HG02678 (cell line): ENCODE measurements at regions not wholly inside any gene's neighbourhood (a gene's known extent, or its start where the extent isn't known, plus 50 kb on each side); places are given as distances from the start of the nearest gene placed in this dataset.

Experiments
- ATAC-seq: cut with Tn5 transposase; IDR thresholded peaks from one replicate; pipeline ENCODE4 v1.9.1; 2021; ENCODE audit warnings: mild to moderate bottlenecking, moderate library complexity; ENCODE audit not compliant: unreplicated experiment

DNA sequence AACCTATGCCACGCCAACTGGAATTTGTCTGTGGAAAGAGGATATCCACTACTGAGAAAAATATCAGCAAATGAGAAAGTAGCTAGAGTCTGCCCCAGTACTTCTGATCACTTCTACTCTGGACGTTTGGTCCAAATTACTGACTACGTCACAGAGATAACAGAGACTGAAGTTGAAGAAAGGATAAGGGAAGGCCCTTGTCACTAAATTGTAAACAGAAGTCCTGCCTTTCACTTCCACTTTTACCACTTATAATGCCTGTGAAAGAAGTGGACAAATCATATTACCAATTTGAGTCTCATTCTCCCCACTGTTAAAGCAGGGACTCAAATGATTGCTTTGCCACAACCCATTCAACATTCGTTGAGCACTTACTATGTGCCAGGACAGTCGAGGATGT, 173.9 kb upstream of the ERBB4 start:
- ATAC-seq = no peak

DNA sequence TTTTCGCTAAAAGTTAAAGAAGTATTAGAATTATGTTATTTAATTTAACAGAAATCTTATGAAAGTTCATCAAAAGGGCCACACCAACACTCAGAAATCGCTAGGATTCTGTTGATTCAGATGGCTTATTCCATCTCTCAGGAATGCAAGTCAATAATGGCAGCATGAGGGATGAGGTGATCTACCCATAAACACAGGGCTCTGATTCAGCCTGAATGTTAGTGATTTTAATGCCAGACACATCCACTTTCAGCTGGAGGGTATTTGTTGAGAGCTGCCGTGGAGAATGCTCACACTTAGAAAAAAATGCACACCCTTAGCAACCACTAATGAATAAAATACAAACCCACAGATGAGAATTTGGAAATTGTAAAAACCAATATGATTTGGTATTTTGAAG, 173.3 kb upstream of the ERBB4 start:
- no peak for ATAC-seq

DNA sequence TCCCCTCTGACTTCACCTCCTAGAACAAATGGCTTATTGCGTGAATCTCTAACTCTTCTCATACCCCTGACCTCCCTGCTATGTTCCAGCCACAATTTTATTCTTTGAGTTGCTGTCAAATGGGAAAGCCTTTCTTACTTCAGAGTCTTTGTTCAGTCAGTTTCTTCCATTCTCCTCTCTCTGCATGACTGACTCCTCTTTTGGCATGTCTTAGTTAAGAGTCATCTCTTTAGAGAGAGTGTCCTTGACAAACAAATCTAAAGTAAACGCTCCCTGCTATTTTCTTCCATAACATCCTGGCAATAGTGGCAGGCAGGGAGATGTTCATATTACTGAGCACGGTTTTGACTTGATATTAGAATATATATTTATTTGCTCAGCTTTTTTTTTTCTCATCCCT, 170.7 kb upstream of the ERBB4 start:
- no peak for ATAC-seq

DNA sequence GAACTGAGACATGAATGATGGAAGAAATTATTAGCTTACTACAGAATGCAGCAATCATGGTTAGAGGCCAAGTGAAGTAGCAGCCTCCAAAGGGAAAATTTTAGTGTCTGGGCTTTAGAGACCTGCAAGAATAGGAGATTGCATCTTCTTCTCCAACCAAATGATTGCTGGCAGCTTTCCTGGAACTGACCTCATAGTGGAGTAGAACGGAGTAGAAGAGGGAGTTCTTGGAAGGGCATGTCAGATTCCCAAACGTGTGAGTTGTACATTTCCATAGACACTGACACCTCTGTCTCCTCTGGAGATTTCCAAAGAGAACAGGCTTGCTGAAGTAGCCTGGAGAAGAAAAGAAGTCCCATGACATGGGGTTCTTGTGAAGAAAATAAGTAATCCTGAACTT, 169.8 kb upstream of the ERBB4 start:
- ATAC-seq = no peak

DNA sequence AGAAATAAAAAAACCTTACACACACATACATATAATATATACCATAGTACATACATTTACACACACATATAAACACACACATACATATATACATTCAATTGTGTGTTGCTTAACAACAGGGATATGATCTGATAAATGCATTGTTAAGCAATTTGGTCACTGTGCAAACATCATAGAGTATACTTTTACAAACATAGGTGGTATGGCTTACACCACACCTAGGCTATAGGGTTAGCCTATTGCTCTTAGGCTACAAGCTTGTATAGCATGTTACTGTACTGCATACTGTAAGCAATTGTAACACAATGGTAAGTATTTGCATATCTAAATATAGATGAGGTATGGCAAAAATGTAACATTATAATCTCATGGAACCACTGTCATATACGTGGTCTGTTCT, 156.8 kb upstream of the ERBB4 start:
- ATAC-seq = no peak

DNA sequence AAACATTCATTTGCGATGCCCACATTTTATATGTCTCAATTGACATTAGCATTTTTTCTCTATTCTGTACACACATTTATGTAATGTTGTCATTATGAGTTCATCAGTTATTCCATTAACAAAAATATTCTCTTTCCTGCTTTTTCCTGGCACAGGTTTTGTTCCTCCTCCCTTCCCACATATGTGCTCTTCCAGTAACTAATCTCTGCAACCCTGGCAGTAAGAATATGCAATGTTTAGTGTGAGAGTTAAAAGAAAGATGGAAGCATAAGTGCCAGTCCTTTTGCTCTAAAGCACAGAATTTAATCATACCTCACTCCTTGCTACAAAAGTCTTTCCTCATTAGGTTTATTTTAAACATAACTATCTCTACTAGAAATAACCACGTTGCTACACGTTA, 155.8 kb upstream of the ERBB4 start:
- no peak for ATAC-seq

DNA sequence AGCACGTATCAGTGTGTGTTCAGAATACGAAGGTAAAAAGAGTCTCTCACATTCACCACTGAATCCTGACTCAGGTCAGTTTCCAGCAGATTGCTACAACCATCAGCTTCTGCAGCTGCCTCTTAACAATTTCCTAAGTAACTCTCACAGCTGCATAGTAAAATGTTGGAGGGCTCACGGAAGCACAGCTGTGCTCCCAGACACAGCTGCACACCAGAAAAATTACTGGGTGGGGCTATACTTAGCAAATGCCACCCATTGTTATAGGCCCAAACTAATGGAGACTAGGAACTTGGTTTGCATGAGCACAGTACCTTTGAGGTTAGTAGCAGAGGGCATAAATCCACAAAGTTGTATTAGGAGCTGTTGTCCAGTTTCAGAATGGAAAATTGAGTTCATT, 153.9 kb upstream of the ERBB4 start:
- ATAC-seq = no peak

DNA sequence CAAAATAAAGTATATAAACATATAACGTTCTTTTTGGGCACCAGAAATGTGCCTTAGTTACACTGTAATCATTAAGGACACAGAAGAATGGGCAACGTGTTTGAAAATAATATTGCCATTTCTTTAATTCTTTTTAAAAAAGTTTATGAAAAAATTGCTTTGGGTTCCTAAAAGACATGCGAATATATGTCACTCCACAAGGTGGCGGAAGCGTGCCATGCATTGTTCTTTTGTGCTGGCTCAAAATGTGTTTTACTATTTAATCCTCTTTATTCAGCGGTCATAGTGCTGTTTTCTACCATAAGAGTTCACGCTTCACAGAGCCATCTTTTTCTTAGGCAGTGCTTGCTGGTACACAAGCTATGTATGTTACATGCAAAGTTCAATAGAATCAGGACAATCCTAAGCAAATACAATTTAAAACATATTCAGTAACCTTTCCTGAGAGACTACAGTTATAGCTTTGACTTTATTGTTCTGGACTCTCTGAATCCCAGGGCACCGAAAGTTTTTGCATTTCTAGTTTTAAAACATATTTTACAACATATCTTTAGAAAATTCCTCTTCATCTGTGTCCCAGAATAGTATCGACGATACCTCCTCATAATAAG, 147.8 kb upstream of the ERBB4 start:
- peak; percentile 77 for ATAC-seq

DNA sequence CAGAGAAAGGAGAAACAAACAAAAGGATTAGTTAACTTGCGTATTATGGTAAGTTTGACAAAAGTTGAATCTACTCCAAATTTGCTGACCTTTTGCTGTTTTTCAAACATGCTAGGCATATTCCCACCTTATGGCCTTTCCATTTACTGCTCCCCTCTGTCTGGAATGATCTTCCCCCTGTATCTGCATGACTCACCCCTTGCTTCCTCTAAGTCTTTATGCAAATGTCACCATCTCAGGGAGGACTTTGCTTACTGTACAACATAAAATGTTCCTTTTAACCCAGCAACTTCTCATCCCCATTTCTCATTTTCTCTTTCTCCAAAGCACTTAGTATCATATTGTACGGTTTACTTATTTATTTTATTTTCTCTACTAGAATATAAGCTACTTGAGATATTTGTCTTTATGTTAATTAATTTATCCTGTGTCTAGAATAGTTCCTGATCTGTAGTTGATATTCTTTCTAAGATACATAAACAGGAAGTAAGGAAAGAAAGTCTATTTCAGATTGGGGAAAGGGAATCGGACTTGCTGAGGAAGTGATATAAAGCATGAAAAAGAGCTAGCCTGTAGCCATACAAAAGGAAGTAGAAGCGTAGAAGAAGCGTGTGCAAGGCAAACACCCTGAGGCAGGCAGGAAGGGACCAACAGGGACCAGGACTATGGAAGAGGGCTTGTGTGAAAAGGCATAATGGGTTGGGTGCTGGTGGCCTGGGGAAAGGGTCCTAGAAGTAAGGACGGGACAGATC, 144.9 kb upstream of the ERBB4 start:
- ATAC-seq = no peak

DNA sequence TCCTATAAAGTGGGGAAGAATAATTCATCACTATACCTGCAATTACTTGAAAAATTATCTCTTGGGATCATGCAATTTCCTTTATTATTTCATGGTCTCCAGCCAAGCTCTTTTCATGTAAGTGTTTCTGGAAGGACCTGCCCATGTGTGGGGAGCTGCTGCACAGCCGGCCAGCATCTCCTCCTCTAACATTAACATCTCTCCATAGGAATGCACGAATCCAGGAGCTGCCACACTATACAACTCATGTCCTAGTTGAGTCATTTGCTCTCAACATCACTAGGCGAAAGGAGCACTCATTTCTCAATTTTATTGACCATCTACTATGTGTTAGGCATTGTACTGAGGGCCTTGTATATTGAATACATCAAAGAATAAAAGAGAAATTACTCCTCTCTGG, 144.3 kb upstream of the ERBB4 start:
- ATAC-seq = no peak

DNA sequence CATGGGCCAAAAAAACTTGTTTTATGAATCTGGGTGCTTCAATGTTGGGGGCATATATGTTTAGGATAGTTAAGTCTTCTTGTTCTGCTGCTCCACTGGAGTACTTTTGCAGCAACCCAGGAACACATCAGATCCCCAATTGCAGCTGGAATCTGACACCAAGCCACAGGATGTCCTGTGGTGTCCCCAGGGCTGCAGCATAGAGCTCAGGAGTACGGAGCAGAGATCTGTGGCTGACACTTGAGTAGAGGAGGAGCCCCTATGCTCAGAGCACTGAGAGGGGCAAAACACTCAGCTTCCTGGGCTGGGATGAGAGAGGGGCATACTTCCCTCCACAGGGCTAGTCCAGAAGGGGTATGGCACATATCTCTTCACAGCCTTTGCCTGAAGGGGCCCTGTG, 138.9 kb upstream of the ERBB4 start:
- ATAC-seq = no peak

DNA sequence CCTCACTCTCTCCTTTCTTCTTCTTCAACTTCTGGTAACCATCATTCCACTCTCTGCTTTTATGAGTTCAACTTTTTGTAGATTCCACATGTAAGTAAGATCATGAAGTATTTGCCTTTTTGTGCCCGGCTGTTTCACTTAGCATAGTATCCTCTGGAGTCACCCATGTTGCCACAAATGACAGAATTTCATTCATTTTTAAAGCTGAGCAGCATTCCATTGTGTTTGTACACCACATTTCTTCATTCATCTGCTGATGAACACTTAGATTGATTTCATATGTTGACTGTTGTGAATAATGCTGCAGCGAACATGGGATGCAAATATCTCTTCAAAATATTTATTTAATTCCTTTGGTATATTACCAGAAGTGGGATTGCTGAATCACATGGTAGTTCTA, 133.6 kb upstream of the ERBB4 start:
- no peak for ATAC-seq

DNA sequence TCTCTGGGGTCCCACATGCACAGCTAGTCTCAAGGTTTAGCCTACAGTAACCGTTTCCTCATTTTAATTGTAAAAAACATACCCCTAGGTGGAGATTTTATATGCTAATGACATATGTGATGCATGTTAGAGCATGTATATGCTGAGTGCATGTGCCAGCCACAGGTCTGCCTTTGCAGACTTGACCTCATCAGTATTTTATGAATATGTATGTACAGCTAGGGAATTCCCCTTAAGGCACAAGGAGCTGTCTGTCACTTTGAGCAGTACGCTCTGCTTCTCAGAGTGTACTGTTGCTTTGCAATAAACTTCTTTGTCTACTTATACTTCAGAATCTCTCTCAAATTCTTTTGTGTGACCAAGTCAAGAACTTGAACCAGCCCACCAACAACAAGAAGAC, 131.2 kb upstream of the ERBB4 start:
- ATAC-seq = no peak

DNA sequence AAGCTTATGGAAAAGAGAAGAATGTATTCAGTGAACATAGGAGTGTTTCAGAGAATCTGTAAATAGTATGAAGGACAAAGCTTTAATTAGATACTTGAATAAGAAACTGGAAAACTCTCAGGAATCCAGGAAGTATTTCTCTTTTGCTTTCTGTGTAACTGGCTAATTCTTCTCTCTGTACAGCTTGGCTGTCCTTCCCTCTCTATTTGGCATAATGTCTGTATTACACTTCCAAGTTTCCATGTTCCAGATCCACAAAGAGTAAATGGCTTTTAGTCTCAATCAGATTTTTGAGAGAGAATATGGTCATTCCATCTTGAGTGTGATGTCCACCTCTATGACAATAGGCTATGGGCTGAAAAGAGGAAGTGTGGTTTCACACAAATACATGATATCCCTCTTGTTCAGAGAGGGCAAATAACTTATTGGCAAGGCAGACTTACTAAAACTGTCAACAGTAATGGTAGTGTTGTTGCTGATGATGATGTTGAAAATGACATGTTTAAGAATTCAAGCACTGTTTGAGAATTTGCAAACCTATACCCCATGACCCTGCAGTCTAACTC, 129.2 kb upstream of the ERBB4 start:
- no peak for ATAC-seq

DNA sequence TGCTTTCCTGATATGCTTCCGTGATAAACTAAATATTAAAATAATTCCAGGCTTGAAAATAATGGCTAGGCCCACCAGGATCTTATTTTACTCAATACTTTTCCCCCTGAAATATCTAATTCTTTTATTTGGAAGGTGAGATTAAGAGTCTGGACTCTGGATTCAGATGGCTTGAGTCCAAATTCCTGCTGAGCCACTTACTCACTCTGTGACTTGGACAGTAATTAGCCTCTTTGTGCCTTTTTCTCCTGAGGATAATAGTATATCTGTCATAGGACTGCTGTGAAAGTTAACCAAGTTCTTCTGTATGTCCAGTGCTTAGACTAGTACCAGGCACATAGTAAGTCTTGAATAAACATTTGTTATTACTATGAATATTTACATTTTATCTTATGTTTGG, 127.3 kb upstream of the ERBB4 start:
- no peak for ATAC-seq

DNA sequence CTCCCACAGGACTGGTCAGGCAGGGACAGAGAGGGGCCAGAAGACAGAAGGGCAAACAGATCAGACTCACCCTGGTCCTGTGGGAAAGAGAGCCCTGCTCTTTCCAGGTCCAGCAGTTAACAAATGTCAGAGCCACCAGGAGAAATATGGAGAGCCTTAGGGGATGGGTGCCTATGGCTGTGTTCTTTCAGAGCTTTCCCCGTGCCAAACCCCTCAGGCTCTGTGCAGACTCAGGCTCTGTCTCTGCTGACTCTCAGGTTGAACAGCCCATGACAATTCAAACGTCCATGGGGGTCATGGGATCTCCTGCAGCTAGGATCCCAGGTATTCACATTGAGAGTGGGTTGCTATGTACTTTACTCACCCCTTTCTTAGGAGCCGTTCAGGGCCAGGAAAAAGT, 120.8 kb upstream of the ERBB4 start:
- ATAC-seq = no peak

DNA sequence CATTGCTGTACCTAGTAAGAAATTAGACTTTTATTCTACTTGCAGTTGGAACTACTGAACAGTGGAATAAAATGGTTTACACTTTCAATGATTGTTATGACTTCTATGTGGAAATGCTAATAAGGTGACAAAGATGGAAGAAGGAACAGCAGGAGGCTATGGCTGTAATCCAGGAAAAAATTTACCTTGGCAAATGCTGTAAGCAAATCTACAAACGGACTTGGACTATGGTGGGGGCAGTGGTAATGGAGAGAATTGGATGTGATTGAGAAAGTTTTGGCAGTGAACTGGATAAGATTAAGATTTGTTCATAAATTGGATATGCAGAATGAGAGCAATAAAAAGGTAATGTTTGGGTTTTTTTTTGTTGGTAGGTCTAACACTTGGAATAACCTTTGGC, 111.0 kb upstream of the ERBB4 start:
- no peak for ATAC-seq

DNA sequence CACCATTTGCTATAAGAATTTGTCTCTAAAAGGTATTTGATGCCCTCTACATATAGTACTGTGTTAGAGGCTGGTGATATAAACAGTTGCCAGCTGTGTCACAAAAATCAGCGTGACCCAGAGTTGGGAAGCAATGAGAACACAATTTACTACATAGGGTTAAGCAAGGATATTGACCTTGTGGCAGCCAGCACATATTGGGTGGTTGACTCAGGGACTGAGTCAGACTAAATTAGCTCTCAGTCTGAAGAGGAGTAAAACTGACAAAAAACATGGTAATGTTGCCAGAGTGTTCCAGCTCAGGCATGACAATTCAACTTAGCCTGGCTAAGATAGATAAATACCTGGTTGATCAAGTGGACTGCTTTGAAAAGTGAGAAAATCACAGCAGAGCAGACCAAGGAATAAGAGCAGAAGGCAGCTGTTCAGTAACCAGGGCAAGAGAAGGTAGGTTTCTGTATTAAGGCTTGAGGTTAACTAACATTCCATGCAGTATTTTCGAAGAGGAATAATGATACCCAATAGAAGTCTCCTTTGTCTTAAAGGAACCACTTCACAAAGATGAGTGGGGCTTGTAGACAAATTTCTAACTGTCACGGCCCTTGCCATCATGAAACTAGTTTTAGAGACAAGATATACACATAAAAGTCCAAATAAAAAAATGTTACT, 108.2 kb upstream of the ERBB4 start:
- ATAC-seq = no peak

DNA sequence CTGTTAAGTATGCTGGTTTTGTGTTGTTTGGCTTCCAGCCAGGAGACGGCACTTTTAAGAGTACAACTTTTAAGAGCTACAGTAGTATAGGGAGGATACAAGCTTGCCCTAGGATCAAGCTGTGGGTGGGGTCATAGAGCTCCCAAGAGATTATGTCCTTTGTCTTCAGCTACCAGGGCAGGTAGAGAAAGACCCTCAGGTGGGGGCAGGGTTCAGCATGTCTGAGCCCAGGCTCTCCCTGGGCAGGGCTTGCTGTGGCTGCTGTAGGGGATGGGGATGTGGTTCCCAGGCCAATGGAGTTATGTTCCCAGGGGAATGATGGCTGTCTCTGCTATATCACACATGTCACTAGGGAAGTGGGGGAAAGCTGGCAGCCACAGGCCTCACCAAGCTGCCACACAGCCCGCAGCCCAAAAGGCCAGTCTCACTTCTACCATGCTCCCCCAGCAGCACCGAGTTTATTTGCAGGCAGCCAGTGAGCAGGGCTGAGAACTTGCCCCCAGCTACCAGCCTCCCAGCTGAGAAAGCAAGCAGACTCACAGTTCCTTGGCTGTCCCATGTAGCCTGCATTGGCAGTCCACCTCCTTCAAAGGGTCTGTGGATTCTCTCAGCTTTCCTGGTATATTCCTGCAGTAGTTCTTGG, 105.7 kb upstream of the ERBB4 start:
- ATAC-seq = no peak

DNA sequence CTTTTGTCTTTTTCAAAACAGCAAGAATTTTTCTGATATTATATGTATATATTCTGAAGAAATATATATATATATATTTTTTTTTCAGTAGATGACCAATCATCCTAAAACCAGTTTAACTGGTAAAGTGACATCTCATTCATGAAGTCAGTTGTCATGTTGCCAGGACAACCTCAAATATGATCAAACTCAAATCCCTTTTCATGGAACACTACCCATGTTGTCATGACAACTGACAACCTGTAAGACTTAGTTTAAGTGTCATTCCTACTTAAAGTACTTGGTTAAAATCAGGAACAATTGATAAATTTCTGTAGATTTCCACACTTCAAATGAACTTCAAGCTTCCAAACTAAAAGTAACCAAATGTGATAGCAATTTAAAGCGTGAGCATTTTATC, 101.8 kb upstream of the ERBB4 start:
- no peak for ATAC-seq

DNA sequence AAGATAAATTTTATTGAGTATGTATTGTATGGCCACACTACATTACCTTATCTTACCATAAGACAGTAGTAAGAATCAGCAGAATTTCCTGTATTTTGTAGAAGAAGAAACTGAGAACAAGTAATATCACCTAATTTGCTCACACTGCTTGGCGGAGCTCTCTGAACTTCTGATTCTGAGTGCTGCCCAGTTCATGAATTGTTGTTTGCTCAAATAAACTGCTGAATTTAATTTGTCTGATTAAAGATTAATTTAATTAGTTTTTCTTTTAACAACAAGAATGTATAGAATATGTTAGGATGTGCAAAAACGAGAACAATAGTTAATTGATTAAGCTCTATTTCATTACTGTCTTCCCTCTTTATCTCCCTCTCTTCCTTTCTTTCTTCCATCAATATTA, 100.1 kb upstream of the ERBB4 start:
- ATAC-seq = no peak

DNA sequence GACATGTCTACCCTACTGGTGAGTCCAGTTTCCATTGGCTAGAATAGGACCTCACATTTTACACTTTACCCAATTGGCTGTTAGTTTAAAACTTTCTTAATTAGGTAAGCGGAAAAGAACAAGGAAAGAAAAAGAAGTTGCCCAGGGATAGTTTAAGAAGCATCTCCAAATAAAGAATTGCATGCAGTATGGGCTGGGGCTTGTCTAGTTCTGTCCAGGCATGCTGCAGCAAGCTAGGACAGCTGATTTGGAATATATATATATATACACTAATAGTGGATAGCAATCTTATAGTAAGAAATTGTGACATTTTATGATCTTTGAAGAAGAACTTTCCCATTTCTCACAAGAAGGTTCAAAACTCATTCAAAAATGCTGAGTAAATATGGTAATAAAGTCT, 90.0 kb upstream of the ERBB4 start:
- no peak for ATAC-seq
